NCI-H2227 (cell line): ENCODE measurements at regions not wholly inside any gene's neighbourhood (a gene's known extent, or its start where the extent isn't known, plus 50 kb on each side); places are given as distances from the start of the nearest gene placed in this dataset.

Experiments used
- DNase-seq: peaks from one replicate; lab custom pipeline; 2025; ENCODE audit not compliant: unreplicated experiment; lab: John Stamatoyannopoulos, UW

- no peak for DNase-seq
Measured at GRCh38 chr1:43065616-43066399, 106.3 kb downstream of the EBNA1BP2 start.

GRCh38 chr1:43065191-43065590 lies 106.5 kb upstream of the SLC2A1 start:
- no peak for DNase-seq

GRCh38 chr1:43063394-43064219 lies 104.9 kb upstream of the SLC2A1 start:
- no peak for DNase-seq

- DNase-seq: no peak
Measured at GRCh38 chr1:43062527-43063095, 103.9 kb upstream of the SLC2A1 start.

- no peak for DNase-seq
Measured at GRCh38 chr1:43061757-43062156, 103.1 kb upstream of the SLC2A1 start.

GRCh38 chr1:43059640-43060574 lies 101.2 kb upstream of the SLC2A1 start:
- DNase-seq: no peak

GRCh38 chr1:43058545-43059360 lies 100.1 kb upstream of the SLC2A1 start:
- peak; percentile 47 for DNase-seq

GRCh38 chr1:43058056-43058455 lies 99.4 kb upstream of the SLC2A1 start:
- no peak for DNase-seq

GRCh38 chr1:43057567-43057966 lies 98.9 kb upstream of the SLC2A1 start:
- no peak for DNase-seq

- no peak for DNase-seq
Measured at GRCh38 chr1:43056981-43057391, 98.3 kb upstream of the SLC2A1 start.

GRCh38 chr1:43056460-43056859 lies 97.8 kb upstream of the SLC2A1 start:
- DNase-seq: no peak

GRCh38 chr1:43054961-43055360 lies 96.3 kb upstream of the SLC2A1 start:
- no peak for DNase-seq

- DNase-seq: no peak
Measured at GRCh38 chr1:43052786-43053439, 94.2 kb upstream of the SLC2A1 start.

GRCh38 chr1:43052322-43052721 lies 93.7 kb upstream of the SLC2A1 start:
- DNase-seq: no peak

GRCh38 chr1:43049481-43049880 lies 90.8 kb upstream of the SLC2A1 start:
- no peak for DNase-seq

- no peak for DNase-seq
Measured at GRCh38 chr1:43048601-43049011, 89.9 kb upstream of the SLC2A1 start.

- no peak for DNase-seq
Measured at GRCh38 chr1:43047135-43047534, 88.5 kb upstream of the SLC2A1 start.

- no peak for DNase-seq
Measured at GRCh38 chr1:43044572-43045361, 86.1 kb upstream of the SLC2A1 start.

- no peak for DNase-seq
Measured at GRCh38 chr1:43043695-43044094, 85.0 kb upstream of the SLC2A1 start.
